HG02759 (cell line): ENCODE measurements at regions not wholly inside any gene's neighbourhood (a gene's known extent, or its start where the extent isn't known, plus 50 kb on each side); places are given as distances from the start of the nearest gene placed in this dataset.

Experiments
- ATAC-seq: cut with Tn5 transposase; IDR thresholded peaks from one replicate; pipeline ENCODE4 v1.9.1; 2021; ENCODE audit warnings: mild to moderate bottlenecking, moderate library complexity; ENCODE audit not compliant: unreplicated experiment

- no peak for ATAC-seq
These were observed 620.7 kb upstream of the ALCAM start for GRCh38 chr3:104746056-104746455.

GRCh38 chr3:104750581-104750980 lies 616.1 kb upstream of the ALCAM start:
- ATAC-seq: no peak

GRCh38 chr3:104755791-104756190 lies 610.9 kb upstream of the ALCAM start:
- ATAC-seq: no peak

GRCh38 chr3:104763007-104763406 lies 603.7 kb upstream of the ALCAM start:
- ATAC-seq: no peak

GRCh38 chr3:104764496-104764895 lies 602.2 kb upstream of the ALCAM start:
- no peak for ATAC-seq

- ATAC-seq: no peak
These were observed 597.8 kb upstream of the ALCAM start for GRCh38 chr3:104768886-104769285.

GRCh38 chr3:104779324-104779723 lies 587.4 kb upstream of the ALCAM start:
- no peak for ATAC-seq

- no peak for ATAC-seq
These were observed 585.6 kb upstream of the ALCAM start for GRCh38 chr3:104781112-104781511.

GRCh38 chr3:104785947-104786346 lies 580.8 kb upstream of the ALCAM start:
- no peak for ATAC-seq

GRCh38 chr3:104787306-104787705 lies 579.4 kb upstream of the ALCAM start:
- ATAC-seq: no peak

- no peak for ATAC-seq
These were observed 577.9 kb upstream of the ALCAM start for GRCh38 chr3:104788807-104789206.

GRCh38 chr3:104791331-104791730 lies 575.4 kb upstream of the ALCAM start:
- no peak for ATAC-seq

- ATAC-seq: no peak
These were observed 570.2 kb upstream of the ALCAM start for GRCh38 chr3:104796556-104796955.

- ATAC-seq: no peak
These were observed 561.7 kb upstream of the ALCAM start for GRCh38 chr3:104805042-104805441.

GRCh38 chr3:104805508-104805907 lies 561.2 kb upstream of the ALCAM start:
- ATAC-seq: no peak

- no peak for ATAC-seq
These were observed 555.8 kb upstream of the ALCAM start for GRCh38 chr3:104810896-104811295.

- ATAC-seq: no peak
These were observed 550.7 kb upstream of the ALCAM start for GRCh38 chr3:104816008-104816407.

- ATAC-seq: no peak
These were observed 550.0 kb upstream of the ALCAM start for GRCh38 chr3:104816716-104817115.

- ATAC-seq: no peak
These were observed 547.4 kb upstream of the ALCAM start for GRCh38 chr3:104819333-104819732.

- ATAC-seq: no peak
These were observed 545.8 kb upstream of the ALCAM start for GRCh38 chr3:104820959-104821358.

- ATAC-seq: no peak
These were observed 541.6 kb upstream of the ALCAM start for GRCh38 chr3:104825116-104825515.

GRCh38 chr3:104831071-104831470 lies 535.6 kb upstream of the ALCAM start:
- no peak for ATAC-seq

GRCh38 chr3:104832530-104832929 lies 534.2 kb upstream of the ALCAM start:
- ATAC-seq: no peak

- ATAC-seq: no peak
These were observed 531.3 kb upstream of the ALCAM start for GRCh38 chr3:104835376-104835775.
